GM18499 (cell line): ENCODE measurements at regions not wholly inside any gene's neighbourhood (a gene's known extent, or its start where the extent isn't known, plus 50 kb on each side); places are given as distances from the start of the nearest gene placed in this dataset.

ENCODE experiments used
- ATAC-seq: cut with Tn5 transposase; IDR thresholded peaks from one replicate; pipeline ENCODE4 v1.9.1; 2021; ENCODE audit warnings: moderate number of reproducible peaks; ENCODE audit not compliant: insufficient read depth, unreplicated experiment

- ATAC-seq, result no peak
Observed at GRCh38 chr14:100955201-100955600, 51.7 kb upstream of the RTL1 start.

GRCh38 chr14:100962494-100962893 lies 59.0 kb upstream of the RTL1 start:
- no peak for ATAC-seq

GRCh38 chr14:100965296-100965695 lies 61.8 kb upstream of the RTL1 start:
- no peak for ATAC-seq

- no peak for ATAC-seq
Observed at GRCh38 chr14:100967178-100967577, 63.7 kb upstream of the RTL1 start.

GRCh38 chr14:100967930-100968329 lies 64.4 kb upstream of the RTL1 start:
- no peak for ATAC-seq

GRCh38 chr14:100972118-100972897 lies 68.8 kb upstream of the RTL1 start:
- no peak for ATAC-seq

- ATAC-seq, result no peak
Observed at GRCh38 chr14:100975671-100976070, 72.1 kb upstream of the RTL1 start.

GRCh38 chr14:100979079-100979478 lies 75.6 kb upstream of the RTL1 start:
- no peak for ATAC-seq

GRCh38 chr14:100979780-100980179 lies 76.3 kb upstream of the RTL1 start:
- ATAC-seq, result no peak

- no peak for ATAC-seq
Observed at GRCh38 chr14:100980823-100981222, 77.3 kb upstream of the RTL1 start.

GRCh38 chr14:100981809-100982208 lies 78.3 kb upstream of the RTL1 start:
- no peak for ATAC-seq

GRCh38 chr14:100982353-100982752 lies 78.8 kb upstream of the RTL1 start:
- ATAC-seq, result no peak

GRCh38 chr14:100982762-100983161 lies 79.2 kb upstream of the RTL1 start:
- no peak for ATAC-seq

GRCh38 chr14:100983710-100984109 lies 80.2 kb upstream of the RTL1 start:
- ATAC-seq, result no peak

GRCh38 chr14:100988011-100988410 lies 84.5 kb upstream of the RTL1 start:
- no peak for ATAC-seq

- no peak for ATAC-seq
Observed at GRCh38 chr14:100988411-100988900, 84.9 kb upstream of the RTL1 start.

- no peak for ATAC-seq
Observed at GRCh38 chr14:100988956-100989355, 85.4 kb upstream of the RTL1 start.

- ATAC-seq, result no peak
Observed at GRCh38 chr14:100989924-100990323, 86.4 kb upstream of the RTL1 start.

GRCh38 chr14:100994082-100994481 lies 90.6 kb upstream of the RTL1 start:
- ATAC-seq, result no peak

- ATAC-seq, result no peak
Observed at GRCh38 chr14:100994756-100995330, 91.3 kb upstream of the RTL1 start.

- ATAC-seq, result no peak
Observed at GRCh38 chr14:101000711-101001250, 97.3 kb upstream of the RTL1 start.
